ENCODE measurements at regions not wholly inside any gene's neighbourhood (a gene's known extent, or its start where the extent isn't known, plus 50 kb on each side); places are given as distances from the start of the nearest gene placed in this dataset.

DNA sequence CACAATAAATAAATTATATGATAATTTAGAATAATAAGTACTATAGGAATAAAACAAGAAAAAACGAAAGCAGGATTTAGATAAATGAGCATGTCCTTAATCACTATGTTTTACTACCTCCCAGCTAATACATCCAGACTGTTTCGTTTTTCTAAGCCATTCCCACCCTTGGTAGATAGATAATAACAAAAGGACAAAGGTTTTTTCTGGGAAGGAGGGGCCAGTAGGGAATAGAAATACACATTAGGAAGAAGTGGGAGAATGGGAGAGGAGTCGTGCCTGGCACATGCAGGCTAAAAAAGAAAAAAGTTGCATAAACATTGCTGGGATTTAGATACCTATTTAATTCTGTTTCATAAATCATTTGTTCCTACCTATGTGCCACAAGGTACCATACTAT lies 97.1 kb downstream of the MTX3 start:
- no peak overlapping the region for H3K27ac ChIP-seq (ENCODE audit: control insufficient read depth, insufficient read depth, low read length)
- DNase-seq (ENCODE audit: low read depth, low spot score), result no peak
- H3K4me1 ChIP-seq (ENCODE audit: control insufficient read depth, extremely low read depth, insufficient read depth, low read length), result no peaks in the 10 kb centered on the region
- H3K9me1 ChIP-seq (ENCODE audit: control insufficient read depth, extremely low read depth, insufficient read depth, low read length), result no peaks in the 10 kb centered on the region
- H3K79me2 ChIP-seq (ENCODE audit: control insufficient read depth, insufficient read depth, low read length), result no peaks in the 10 kb centered on the region
- no peaks in the 10 kb centered on the region for H3K36me3 ChIP-seq (ENCODE audit: control insufficient read depth in 2 of 2, extremely low read depth in 1 of 2, insufficient read depth in 2 of 2, low read length in 2 of 2)
- H3K4me3 ChIP-seq (ENCODE audit: control insufficient read depth in 2 of 3, extremely low read depth in 1 of 3, insufficient read depth in 2 of 3, low read depth in 1 of 3, low read length in 3 of 3), result no peak overlapping the region
- no peak for FAIRE-seq
- no peak overlapping the region for H2AFZ ChIP-seq (ENCODE audit: control insufficient read depth, low read length)
- TF ChIP-seq, protein P1, sequence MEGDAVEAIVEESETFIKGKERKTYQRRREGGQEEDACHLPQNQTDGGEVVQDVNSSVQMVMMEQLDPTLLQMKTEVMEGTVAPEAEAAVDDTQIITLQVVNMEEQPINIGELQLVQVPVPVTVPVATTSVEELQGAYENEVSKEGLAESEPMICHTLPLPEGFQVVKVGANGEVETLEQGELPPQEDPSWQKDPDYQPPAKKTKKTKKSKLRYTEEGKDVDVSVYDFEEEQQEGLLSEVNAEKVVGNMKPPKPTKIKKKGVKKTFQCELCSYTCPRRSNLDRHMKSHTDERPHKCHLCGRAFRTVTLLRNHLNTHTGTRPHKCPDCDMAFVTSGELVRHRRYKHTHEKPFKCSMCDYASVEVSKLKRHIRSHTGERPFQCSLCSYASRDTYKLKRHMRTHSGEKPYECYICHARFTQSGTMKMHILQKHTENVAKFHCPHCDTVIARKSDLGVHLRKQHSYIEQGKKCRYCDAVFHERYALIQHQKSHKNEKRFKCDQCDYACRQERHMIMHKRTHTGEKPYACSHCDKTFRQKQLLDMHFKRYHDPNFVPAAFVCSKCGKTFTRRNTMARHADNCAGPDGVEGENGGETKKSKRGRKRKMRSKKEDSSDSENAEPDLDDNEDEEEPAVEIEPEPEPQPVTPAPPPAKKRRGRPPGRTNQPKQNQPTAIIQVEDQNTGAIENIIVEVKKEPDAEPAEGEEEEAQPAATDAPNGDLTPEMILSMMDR (optimal IDR thresholded peaks at IDR 0.05 in 1 of 3, IDR thresholded peaks at IDR 0.05 in 1 of 3, conservative IDR thresholded peaks at IDR 0.05 in 1 of 3; ENCODE audit: extremely low read depth in 1 of 3, insufficient read depth in 2 of 3, low read length in 3 of 3), result no peak
- TF ChIP-seq EZH2 (IDR thresholded peaks at IDR 0.05; ENCODE audit: low read length), result no peak
- no peak overlapping the region for H3K4me2 ChIP-seq (ENCODE audit: control insufficient read depth, extremely low read depth, insufficient read depth, low read depth, low read length)
- no peaks in the 10 kb centered on the region for H4K20me1 ChIP-seq (ENCODE audit: control insufficient read depth, extremely low read depth, insufficient read depth, low read length)
- dilution Hi-C loops (cut with MboI; ENCODE audit: extremely low pct_ligation_motif_present, low sequenced_read_pairs), result no loop called here
- no peak overlapping the region for H3K9ac ChIP-seq (ENCODE audit: control insufficient read depth, extremely low read depth, insufficient read depth, low read length)
- H3K9me3 ChIP-seq (ENCODE audit: control insufficient read depth, low read depth, low read length), result no peaks in the 10 kb centered on the region
- peaks cover 8% of the 10 kb centered on the region for H3K27me3 ChIP-seq (ENCODE audit: control insufficient read depth, extremely low read depth, insufficient read depth, low read length)

DNA sequence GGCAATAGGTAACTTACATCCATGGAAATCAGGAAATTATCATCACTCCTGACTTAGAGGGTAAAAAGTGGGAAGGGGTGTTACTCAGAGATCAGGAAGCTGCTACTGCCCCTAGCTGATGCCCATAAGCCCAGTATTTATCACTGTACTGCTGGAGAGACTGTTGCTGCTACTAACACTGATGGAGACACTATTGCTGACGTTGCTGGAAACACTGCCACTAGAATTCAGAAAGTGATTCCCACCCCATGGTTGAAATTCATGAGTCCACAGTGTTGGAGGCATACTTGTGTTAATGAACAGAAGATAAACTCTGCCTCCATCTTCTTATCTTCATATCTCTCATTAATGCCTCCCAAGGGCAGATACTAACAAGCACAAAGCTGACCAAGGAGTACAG lies 97.6 kb downstream of the MTX3 start:
- H3K4me2 ChIP-seq (ENCODE audit: control insufficient read depth, extremely low read depth, insufficient read depth, low read depth, low read length), result no peak overlapping the region
- H3K27ac ChIP-seq (ENCODE audit: control insufficient read depth, insufficient read depth, low read length), result no peak overlapping the region
- H3K9ac ChIP-seq (ENCODE audit: control insufficient read depth, extremely low read depth, insufficient read depth, low read length), result no peak overlapping the region
- no peaks in the 10 kb centered on the region for H3K4me1 ChIP-seq (ENCODE audit: control insufficient read depth, extremely low read depth, insufficient read depth, low read length)
- no peaks in the 10 kb centered on the region for H3K36me3 ChIP-seq (ENCODE audit: control insufficient read depth in 2 of 2, extremely low read depth in 1 of 2, insufficient read depth in 2 of 2, low read length in 2 of 2)
- no peaks in the 10 kb centered on the region for H4K20me1 ChIP-seq (ENCODE audit: control insufficient read depth, extremely low read depth, insufficient read depth, low read length)
- H3K79me2 ChIP-seq (ENCODE audit: control insufficient read depth, insufficient read depth, low read length), result no peaks in the 10 kb centered on the region
- no peaks in the 10 kb centered on the region for H3K9me1 ChIP-seq (ENCODE audit: control insufficient read depth, extremely low read depth, insufficient read depth, low read length)
- H3K4me3 ChIP-seq (ENCODE audit: control insufficient read depth in 2 of 3, extremely low read depth in 1 of 3, insufficient read depth in 2 of 3, low read depth in 1 of 3, low read length in 3 of 3), result no peak overlapping the region
- TF ChIP-seq, protein P1 (optimal IDR thresholded peaks at IDR 0.05 in 1 of 3, IDR thresholded peaks at IDR 0.05 in 1 of 3, conservative IDR thresholded peaks at IDR 0.05 in 1 of 3; ENCODE audit: extremely low read depth in 1 of 3, insufficient read depth in 2 of 3, low read length in 3 of 3), result no peak
- TF ChIP-seq EZH2 (IDR thresholded peaks at IDR 0.05; ENCODE audit: low read length), result no peak
- no peak overlapping the region for H2AFZ ChIP-seq (ENCODE audit: control insufficient read depth, low read length)
- H3K27me3 ChIP-seq (ENCODE audit: control insufficient read depth, extremely low read depth, insufficient read depth, low read length), result peaks cover 8% of the 10 kb centered on the region
- dilution Hi-C loops (cut with MboI; ENCODE audit: extremely low pct_ligation_motif_present, low sequenced_read_pairs), result no loop called here
- H3K9me3 ChIP-seq (ENCODE audit: control insufficient read depth, low read depth, low read length), result no peaks in the 10 kb centered on the region
- FAIRE-seq (no peak), DNase-seq (ENCODE audit: low read depth, low spot score) (no peak)

Measured in keratinocyte (primary cell).